Loucy (cell line): ENCODE measurements at regions not wholly inside any gene's neighbourhood (a gene's known extent, or its start where the extent isn't known, plus 50 kb on each side); places are given as distances from the start of the nearest gene placed in this dataset.

Source experiments
- H2AFZ ChIP-seq: fragments of 200-600 bp; sonication (generic); 2 replicates; pipeline ENCODE4 v1.6.0; 2016; ENCODE audit warnings: antibody characterized with exemption, mild to moderate bottlenecking, low read length, moderate library complexity
- H3F3A ChIP-seq: fragments of 200-600 bp; 2 replicates; pipeline ENCODE4 v1.6.0; 2016; ENCODE audit warnings: antibody characterized with exemption, low read depth, mild to moderate bottlenecking
- H3K27me3 ChIP-seq: fragments of 200-600 bp; sonication (generic); 2 replicates; pipeline ENCODE4 v1.6.1; 2014; ENCODE audit warnings: low read length, mild to moderate bottlenecking; ENCODE audit not compliant: insufficient read depth, poor library complexity, severe bottlenecking
- H3K36me3 ChIP-seq: fragments of 200-600 bp; sonication (generic); 2 replicates; pipeline ENCODE4 v1.6.1; 2016; ENCODE audit warnings: low read length; ENCODE audit not compliant: insufficient read depth
- H3K4me1 ChIP-seq: fragments of 200-600 bp; sonication (generic); 2 replicates; pipeline ENCODE4 v1.5.1; 2014; ENCODE audit warnings: low read length, mild to moderate bottlenecking; ENCODE audit not compliant: insufficient read depth, poor library complexity, severe bottlenecking
- H3K4me2 ChIP-seq: fragments of 200-600 bp; sonication (generic); 2 replicates; pipeline ENCODE4 v1.6.0; 2014; ENCODE audit warnings: antibody characterized with exemption, low read length, low read depth, mild to moderate bottlenecking; ENCODE audit not compliant: poor library complexity, severe bottlenecking
- H3K4me3 ChIP-seq: fragments of 200-600 bp; sonication (generic); 2 replicates; pipeline ENCODE4 v1.5.1; 2014; ENCODE audit warnings: low read length, mild to moderate bottlenecking, mixed read lengths; ENCODE audit not compliant: poor library complexity, severe bottlenecking
- H3K79me2 ChIP-seq: fragments of 200-600 bp; sonication (generic); 2 replicates; pipeline ENCODE4 v1.6.1; 2014; ENCODE audit warnings: low read length; ENCODE audit not compliant: insufficient read depth
- H3K9ac ChIP-seq: fragments of 200-600 bp; sonication (generic); 2 replicates; pipeline ENCODE4 v1.6.0; 2014; ENCODE audit warnings: mild to moderate bottlenecking, low read depth, low read length, moderate library complexity; ENCODE audit not compliant: poor library complexity, severe bottlenecking
- H3K9me2 ChIP-seq: fragments of 200-600 bp; sonication (generic); replicated peaks from 2 replicates; pipeline ENCODE4 v1.6.1; 2016; ENCODE audit warnings: low read depth, low read length, mixed read lengths
- H3K9me3 ChIP-seq: fragments of 200-600 bp; sonication (generic); 2 replicates; pipeline ENCODE4 v1.6.1; 2014; ENCODE audit warnings: mild to moderate bottlenecking, antibody characterized with exemption, low read length, low read depth; ENCODE audit not compliant: insufficient read depth
- H4K20me1 ChIP-seq: fragments of 200-600 bp; sonication (generic); 2 replicates; pipeline ENCODE4 v1.6.0; 2014; ENCODE audit warnings: antibody characterized with exemption, low read length, mild to moderate bottlenecking; ENCODE audit not compliant: insufficient read depth, poor library complexity, severe bottlenecking
- CTCF ChIP-seq: fragments of 200-600 bp; sonication (generic); conservative IDR thresholded peaks from 2 replicates; pipeline ENCODE4 v1.5.1; 2014; ENCODE audit warnings: mild to moderate bottlenecking, antibody characterized with exemption, low read length
- EZH2phosphoT487 ChIP-seq: fragments of 200-600 bp; IDR thresholded peaks from 2 replicates; pipeline ENCODE4 v1.6.1; 2018; ENCODE audit warnings: antibody characterized with exemption, mild to moderate bottlenecking, moderate library complexity, borderline replicate concordance

- Histone ChIP-seq H3K9ac (no peak overlapping the region), H2AFZ (no peak overlapping the region), H3K36me3 (no peaks in the 10 kb centered on the region), H3K79me2 (no peaks in the 10 kb centered on the region), H3K4me2 (no peak overlapping the region), H3K4me3 (no peak overlapping the region), H3F3A (no peaks in the 10 kb centered on the region), H3K27me3 (no peaks in the 10 kb centered on the region), H3K9me2 (no peaks in the 10 kb centered on the region), H3K9me3 (no peaks in the 10 kb centered on the region), H3K4me1 (no peaks in the 10 kb centered on the region), H4K20me1 (no peaks in the 10 kb centered on the region)
- TF ChIP-seq EZH2phosphoT487, result no peak
- no peak for TF ChIP-seq CTCF
These were observed 388.7 kb downstream of the RPS6KC1 start for GRCh38 chr1:213439703-213440102.

GRCh38 chr1:213440766-213441165 is 389.7 kb downstream of the RPS6KC1 start:
- H3K9me3 ChIP-seq, result no peaks in the 10 kb centered on the region
- H3K4me1 ChIP-seq, result no peaks in the 10 kb centered on the region
- no peaks in the 10 kb centered on the region for H3F3A ChIP-seq
- no peaks in the 10 kb centered on the region for H3K27me3 ChIP-seq
- H3K79me2 ChIP-seq, result no peaks in the 10 kb centered on the region
- no peak overlapping the region for H3K4me3 ChIP-seq
- no peak overlapping the region for H2AFZ ChIP-seq
- H3K9ac ChIP-seq, result no peak overlapping the region
- no peaks in the 10 kb centered on the region for H3K9me2 ChIP-seq
- TF ChIP-seq CTCF (no peak), EZH2phosphoT487 (no peak)
- no peak overlapping the region for H3K4me2 ChIP-seq
- H3K36me3 ChIP-seq, result no peaks in the 10 kb centered on the region
- no peaks in the 10 kb centered on the region for H4K20me1 ChIP-seq

GRCh38 chr1:213443415-213443814 is 392.4 kb downstream of the RPS6KC1 start:
- Histone ChIP-seq H3F3A (no peaks in the 10 kb centered on the region), H3K9me2 (no peaks in the 10 kb centered on the region), H4K20me1 (no peaks in the 10 kb centered on the region), H3K27me3 (no peaks in the 10 kb centered on the region), H3K4me2 (no peak overlapping the region), H3K4me3 (no peak overlapping the region), H3K36me3 (no peaks in the 10 kb centered on the region), H3K9me3 (no peaks in the 10 kb centered on the region), H2AFZ (no peak overlapping the region), H3K9ac (no peak overlapping the region), H3K4me1 (no peaks in the 10 kb centered on the region), H3K79me2 (no peaks in the 10 kb centered on the region)
- TF ChIP-seq CTCF (no peak), EZH2phosphoT487 (no peak)
